Glutamatergic neuron (in vitro differentiated cells): ENCODE measurements at regions not wholly inside any gene's neighbourhood (a gene's known extent, or its start where the extent isn't known, plus 50 kb on each side); places are given as distances from the start of the nearest gene placed in this dataset.

Source experiments
- DNase-seq: peaks from one replicate; pipeline ENCODE4 v3.0.0; 2022
- H3K27ac Mint-ChIP-seq: one replicate; pipeline ENCODE4 v1.8.0; 2020; ENCODE audit warnings: mild to moderate bottlenecking, mixed read lengths, inconsistent platforms; ENCODE audit not compliant: unreplicated experiment
- H3K27me3 Mint-ChIP-seq: one replicate; pipeline ENCODE4 v1.8.0; 2020; ENCODE audit warnings: mild to moderate bottlenecking, moderate library complexity, mixed read lengths, inconsistent platforms; ENCODE audit not compliant: unreplicated experiment
- H3K36me3 Mint-ChIP-seq: one replicate; pipeline ENCODE4 v1.8.0; 2020; ENCODE audit warnings: mild to moderate bottlenecking, mixed read lengths, inconsistent platforms; ENCODE audit not compliant: unreplicated experiment
- H3K4me1 Mint-ChIP-seq: one replicate; pipeline ENCODE4 v1.8.0; 2020; ENCODE audit warnings: mild to moderate bottlenecking, low read depth, mixed read lengths, inconsistent platforms; ENCODE audit not compliant: unreplicated experiment
- H3K4me3 Mint-ChIP-seq: one replicate; pipeline ENCODE4 v1.8.0; 2020; ENCODE audit warnings: mild to moderate bottlenecking, mixed read lengths, inconsistent platforms; ENCODE audit not compliant: unreplicated experiment
- H3K9me3 Mint-ChIP-seq: one replicate; pipeline ENCODE4 v1.8.0; 2020; ENCODE audit warnings: mild to moderate bottlenecking, moderate library complexity, mixed read lengths, inconsistent platforms; ENCODE audit not compliant: unreplicated experiment
- TF ChIP-seq, protein P1 (sequence below): fragments of 200-600 bp; sonication (generic); IDR thresholded peaks from one replicate; pipeline ENCODE4 v1.5.0; 2021; ENCODE audit not compliant: partially characterized antibody, unreplicated experiment

GRCh38 chr14:29360656-29361055 is 567.0 kb downstream of the PRKD1 start:
- Mint-ChIP-seq H3K9me3 (no peaks in the 10 kb centered on the region), H3K27me3 (no peaks in the 10 kb centered on the region), H3K27ac (no peak overlapping the region), H3K4me3 (no peak overlapping the region), H3K36me3 (no peaks in the 10 kb centered on the region), H3K4me1 (peaks cover 8% of the 10 kb centered on the region)
- TF ChIP-seq, protein P1, sequence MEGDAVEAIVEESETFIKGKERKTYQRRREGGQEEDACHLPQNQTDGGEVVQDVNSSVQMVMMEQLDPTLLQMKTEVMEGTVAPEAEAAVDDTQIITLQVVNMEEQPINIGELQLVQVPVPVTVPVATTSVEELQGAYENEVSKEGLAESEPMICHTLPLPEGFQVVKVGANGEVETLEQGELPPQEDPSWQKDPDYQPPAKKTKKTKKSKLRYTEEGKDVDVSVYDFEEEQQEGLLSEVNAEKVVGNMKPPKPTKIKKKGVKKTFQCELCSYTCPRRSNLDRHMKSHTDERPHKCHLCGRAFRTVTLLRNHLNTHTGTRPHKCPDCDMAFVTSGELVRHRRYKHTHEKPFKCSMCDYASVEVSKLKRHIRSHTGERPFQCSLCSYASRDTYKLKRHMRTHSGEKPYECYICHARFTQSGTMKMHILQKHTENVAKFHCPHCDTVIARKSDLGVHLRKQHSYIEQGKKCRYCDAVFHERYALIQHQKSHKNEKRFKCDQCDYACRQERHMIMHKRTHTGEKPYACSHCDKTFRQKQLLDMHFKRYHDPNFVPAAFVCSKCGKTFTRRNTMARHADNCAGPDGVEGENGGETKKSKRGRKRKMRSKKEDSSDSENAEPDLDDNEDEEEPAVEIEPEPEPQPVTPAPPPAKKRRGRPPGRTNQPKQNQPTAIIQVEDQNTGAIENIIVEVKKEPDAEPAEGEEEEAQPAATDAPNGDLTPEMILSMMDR, result no peak
- no peak for DNase-seq

- TF ChIP-seq, protein P1, result no peak
- H3K9me3 Mint-ChIP-seq, result no peaks in the 10 kb centered on the region
- no peak overlapping the region for H3K27ac Mint-ChIP-seq
These were observed 557.6 kb downstream of the PRKD1 start for GRCh38 chr14:29370024-29370423.

DNA sequence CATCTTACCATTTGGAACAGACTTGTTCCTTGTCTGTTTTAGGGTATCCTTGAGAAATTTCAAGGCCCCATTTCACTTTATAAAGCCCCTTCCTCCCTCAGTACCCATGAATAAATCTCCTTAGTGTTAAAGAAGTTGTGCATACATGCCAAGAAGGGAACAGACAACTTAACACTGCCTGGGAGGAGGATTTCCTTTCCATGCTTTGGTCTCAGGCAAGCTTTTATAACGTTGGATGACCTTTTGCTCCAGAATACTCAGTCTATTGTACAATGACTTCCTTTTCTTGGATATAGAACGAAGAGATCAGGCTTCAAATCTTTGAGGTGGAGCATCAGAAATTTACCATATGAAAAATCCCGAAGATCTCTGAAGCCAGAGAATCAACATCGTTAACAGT is 551.4 kb downstream of the PRKD1 start:
- Mint-ChIP-seq H3K4me3 (no peak overlapping the region), H3K36me3 (no peaks in the 10 kb centered on the region), H3K4me1 (no peaks in the 10 kb centered on the region), H3K27me3 (no peaks in the 10 kb centered on the region), H3K27ac (no peak overlapping the region), H3K9me3 (no peaks in the 10 kb centered on the region)
- no peak for DNase-seq
- TF ChIP-seq, protein P1, result no peak

More at GRCh38 chr14:29370024-29370423, 557.6 kb downstream of the PRKD1 start:
- no peaks in the 10 kb centered on the region for H3K4me1 Mint-ChIP-seq
- H3K27me3 Mint-ChIP-seq, result no peaks in the 10 kb centered on the region
- DNase-seq, result no peak
- no peak overlapping the region for H3K4me3 Mint-ChIP-seq
- H3K36me3 Mint-ChIP-seq, result no peaks in the 10 kb centered on the region

DNA sequence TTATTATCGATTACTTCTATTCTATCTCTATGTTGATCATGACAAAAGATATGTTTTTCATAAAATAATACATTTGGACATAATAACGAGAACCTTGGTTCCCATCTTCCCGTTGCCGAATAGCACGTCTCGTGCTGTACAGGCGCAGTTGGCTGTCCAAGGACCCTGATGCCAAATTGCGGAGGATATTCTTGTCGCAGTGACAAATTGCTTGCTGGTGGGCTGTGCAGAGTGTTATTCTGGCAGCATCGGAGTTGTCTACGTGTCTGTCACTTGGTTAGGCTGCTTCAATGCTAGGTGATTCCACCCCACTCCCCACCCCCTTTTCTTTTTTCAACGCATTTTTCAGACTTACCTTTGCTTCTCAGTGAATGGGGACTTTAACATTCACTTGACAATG is 546.8 kb downstream of the PRKD1 start:
- Mint-ChIP-seq H3K4me1 (no peaks in the 10 kb centered on the region), H3K27me3 (no peaks in the 10 kb centered on the region), H3K9me3 (no peaks in the 10 kb centered on the region), H3K36me3 (no peaks in the 10 kb centered on the region), H3K27ac (no peak overlapping the region), H3K4me3 (no peak overlapping the region)
- no peak for DNase-seq
- TF ChIP-seq, protein P1, result no peak

- DNase-seq, result no peak
- H3K36me3 Mint-ChIP-seq, result no peaks in the 10 kb centered on the region
- H3K27ac Mint-ChIP-seq, result no peak overlapping the region
- peaks cover 19% of the 10 kb centered on the region for H3K4me1 Mint-ChIP-seq
- TF ChIP-seq, protein P1, result no peak
- H3K4me3 Mint-ChIP-seq, result no peak overlapping the region
- no peaks in the 10 kb centered on the region for H3K9me3 Mint-ChIP-seq
- no peaks in the 10 kb centered on the region for H3K27me3 Mint-ChIP-seq
These were observed 539.1 kb downstream of the PRKD1 start for GRCh38 chr14:29388571-29388970.
